Endothelial cell of umbilical vein (primary cell): ENCODE measurements at regions not wholly inside any gene's neighbourhood (a gene's known extent, or its start where the extent isn't known, plus 50 kb on each side); places are given as distances from the start of the nearest gene placed in this dataset.

ENCODE experiments used
- BruUV-seq: library from RNA; stranded (reverse); fragments of 400-500 nt; replicated peaks from 2 replicates; lab custom pipeline; 2021; lab: Mats Ljungman, UMichigan
- CTCF ChIA-PET: fragments of 300-600, 350-600 bp; sonication (Branson Sonifier 250); formaldehyde crosslinking; loops from one replicate; lab custom pipeline; 2021; ENCODE audit warnings: antibody characterized with exemption, inconsistent platforms; lab: Charles Lee
- POLR2A ChIA-PET: fragments of 300-600, 350-600 bp; sonication (Branson Sonifier 250); formaldehyde crosslinking; loops from one replicate; lab custom pipeline; 2021; ENCODE audit warnings: antibody characterized with exemption, inconsistent platforms; lab: Charles Lee
- DNase-seq: peaks from one replicate; pipeline ENCODE4 v3.0.0-alpha.2; 2011; ENCODE audit warnings: low read depth, low spot score
- FAIRE-seq: peaks from 2 replicates; lab custom pipeline; 2011; peaks lifted over from hg19 to GRCh38; lab: Jason Lieb, UNC
- H2AFZ ChIP-seq: 2 replicates; pipeline ENCODE4 v1.6.0; 2012; ENCODE audit warnings: low read depth, low read length, control low read depth, inconsistent platforms
- H3K27ac ChIP-seq: 2 replicates; pipeline ENCODE4 v1.5.1; 2011; ENCODE audit warnings: low read depth, mild to moderate bottlenecking, control low read depth, low read length, moderate library complexity; ENCODE audit not compliant: insufficient read depth
- H3K27me3 ChIP-seq, 2 experiments: 2 replicates each; pipeline versions ENCODE4 v1.6.0 to v1.6.1; 2011; ENCODE audit warnings: low read length in 2 of 2, mixed read lengths in 1 of 2; ENCODE audit not compliant: control insufficient read depth in 2 of 2, insufficient read depth in 2 of 2
- H3K36me3 ChIP-seq, 2 experiments: 2 replicates in 1 of 2; 3 replicates in 1 of 2; pipeline ENCODE4 v1.5.1; 2011; ENCODE audit warnings: low read length in 2 of 2, mild to moderate bottlenecking in 1 of 2, moderate library complexity in 1 of 2; ENCODE audit not compliant: control insufficient read depth in 2 of 2, insufficient read depth in 2 of 2; ENCODE audit errors: extremely low read depth in 1 of 2
- H3K4me1 ChIP-seq: 3 replicates; pipeline ENCODE4 v1.5.1; 2011; ENCODE audit warnings: mild to moderate bottlenecking, low read length; ENCODE audit not compliant: control insufficient read depth, insufficient read depth; ENCODE audit errors: extremely low read depth
- H3K4me2 ChIP-seq: 2 replicates; pipeline ENCODE4 v1.6.1; 2011; ENCODE audit warnings: low read length, control low read depth, mixed read lengths; ENCODE audit not compliant: insufficient read depth
- H3K4me3 ChIP-seq, 3 experiments: fragments of 200-600 bp in 1 of 3; sonication (generic), shearing (Covaris generic) in 1 of 3; replicated peaks in 1 of 3; 2 replicates each; pipeline ENCODE4 v1.5.1; 2011 to 2016; ENCODE audit warnings: control low read depth in 3 of 3, low read length in 3 of 3, mild to moderate bottlenecking in 2 of 3, inconsistent platforms in 1 of 3, low read depth in 1 of 3, moderate library complexity in 1 of 3; ENCODE audit not compliant: insufficient read depth in 1 of 3
- H3K79me2 ChIP-seq: 2 replicates; pipeline ENCODE4 v1.6.0; 2012; ENCODE audit warnings: low read length, inconsistent platforms; ENCODE audit not compliant: control insufficient read depth, insufficient read depth
- H3K9ac ChIP-seq: replicated peaks from 2 replicates; pipeline ENCODE3; 2011; ENCODE audit warnings: low read length, control low read depth; ENCODE audit not compliant: insufficient read depth; ENCODE audit errors: extremely low read depth
- H3K9me1 ChIP-seq: replicated peaks from 3 replicates; pipeline ENCODE4 v1.6.0; 2011; ENCODE audit warnings: mild to moderate bottlenecking, low read length; ENCODE audit not compliant: control insufficient read depth, insufficient read depth; ENCODE audit errors: extremely low read depth
- H3K9me3 ChIP-seq: replicated peaks from 2 replicates; pipeline ENCODE4 v1.5.1; 2012; ENCODE audit warnings: low read length, inconsistent platforms; ENCODE audit not compliant: control insufficient read depth, insufficient read depth
- H4K20me1 ChIP-seq: replicated peaks from 2 replicates; pipeline ENCODE3; 2011; ENCODE audit warnings: mild to moderate bottlenecking, low read length; ENCODE audit not compliant: control insufficient read depth, insufficient read depth; ENCODE audit errors: extremely low read depth
- EZH2 ChIP-seq: IDR thresholded peaks from 2 replicates; pipeline ENCODE4 v1.6.1; 2012; ENCODE audit warnings: borderline replicate concordance, low read depth, mild to moderate bottlenecking, moderate library complexity, low read length, inconsistent platforms; ENCODE audit not compliant: severe bottlenecking
- FOS ChIP-seq: IDR thresholded peaks from 2 replicates; pipeline ENCODE4 v1.6.1; 2011; ENCODE audit warnings: mild to moderate bottlenecking, low read length, moderate library complexity, borderline replicate concordance; ENCODE audit not compliant: insufficient read depth
- GATA2 ChIP-seq: IDR thresholded peaks from 2 replicates; pipeline ENCODE4 v1.7.0; 2011; ENCODE audit warnings: low read depth, mild to moderate bottlenecking, moderate library complexity, mixed read lengths, low read length; ENCODE audit not compliant: insufficient read length, insufficient read depth
- JUN ChIP-seq: IDR thresholded peaks from 2 replicates; pipeline ENCODE4 v1.6.1; 2011; ENCODE audit warnings: borderline replicate concordance, low read depth; ENCODE audit not compliant: insufficient read length, insufficient read depth
- MAX ChIP-seq: IDR thresholded peaks from 2 replicates; pipeline ENCODE4 v1.6.1; 2011; ENCODE audit not compliant: insufficient read depth, insufficient read length
- MYC ChIP-seq: IDR thresholded peaks from one replicate; pipeline ENCODE4 v1.6.1; 2011; ENCODE audit warnings: mild to moderate bottlenecking, low read depth, low read length
- POLR2A ChIP-seq: IDR thresholded peaks from 2 replicates; pipeline ENCODE4 v1.6.1; 2012; ENCODE audit warnings: low read depth, mild to moderate bottlenecking, control low read depth, low read length
- POLR2AphosphoS5 ChIP-seq: IDR thresholded peaks from 2 replicates; pipeline ENCODE4 v1.6.1; 2012; ENCODE audit warnings: low read depth, mild to moderate bottlenecking, control low read depth, low read length, moderate library complexity; ENCODE audit not compliant: insufficient read depth
- dilution Hi-C: fragments of 300-500 bp; cut with MboI; formaldehyde crosslinking; loops from one replicate; pipeline ENCODE4 v1.15.0; 2019; ENCODE audit warnings: low sequenced_read_pairs; ENCODE audit not compliant: extremely low pct_ligation_motif_present
- intact Hi-C: fragments of 100-400 bp; cut with micrococcal nuclease; formaldehyde crosslinking; loops from one replicate; pipeline ENCODE4 v1.10.0; 2022
- TF ChIP-seq, protein P1 (sequence below), 2 donors: IDR thresholded peaks; 1 replicate in 1 of 2; 2 replicates in 1 of 2; pipeline ENCODE4 v1.5.1; 2011; ENCODE audit warnings: low read length in 2 of 2, mild to moderate bottlenecking in 2 of 2, moderate library complexity in 2 of 2, control low read depth in 1 of 2, inconsistent platforms in 1 of 2, low read depth in 1 of 2; ENCODE audit not compliant: insufficient read depth in 1 of 2; ENCODE audit errors: extremely low read depth in 1 of 2

DNA sequence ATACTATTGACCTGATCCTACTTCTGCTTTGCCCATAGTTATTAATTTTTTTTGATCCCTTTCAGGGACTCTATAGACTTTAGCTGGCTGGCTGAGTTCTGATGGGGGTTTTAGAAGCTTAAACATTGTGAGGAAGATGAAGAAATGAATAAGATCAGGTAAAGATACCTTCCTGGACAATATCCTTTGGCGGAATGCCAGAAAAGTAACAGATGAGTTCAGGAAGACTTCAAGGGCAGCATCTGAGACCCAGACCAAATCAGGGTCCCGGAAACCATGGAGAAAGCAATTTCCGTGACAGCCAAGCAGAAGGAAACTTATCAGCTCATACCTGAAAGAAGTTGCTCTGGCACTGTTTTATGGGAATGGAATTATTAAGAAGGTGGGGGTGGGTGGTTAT lies 100.4 kb downstream of the XCL2 start:
- Histone ChIP-seq H3K9me1 (no peaks in the 10 kb centered on the region), H3K27me3 (no peaks in the 10 kb centered on the region), H3K4me3 (no peak overlapping the region), H3K36me3 (no peaks in the 10 kb centered on the region), H3K9ac (no peak overlapping the region), H3K9me3 (no peaks in the 10 kb centered on the region), H3K79me2 (no peaks in the 10 kb centered on the region), H3K4me1 (no peaks in the 10 kb centered on the region), H3K4me2 (no peak overlapping the region), H2AFZ (no peak overlapping the region), H3K27ac (no peak overlapping the region), H4K20me1 (no peaks in the 10 kb centered on the region)
- FAIRE-seq (no peak), DNase-seq (no peak)
- ChIA-PET CTCF (interaction anchor here (0.6 to 1.7 kb wide), 5 partner anchors 9 to 905 kb away, joined by 3 to 7 read pairs (median 5); no protein-coding TSS in a partner anchor), POLR2A (no interaction called here)
- intact Hi-C loops = no loop called here
- dilution Hi-C loops = no loop called here
- no TSS peak for BruUV-seq
- no peak for TF ChIP-seq MYC
- no peak for TF ChIP-seq POLR2A
- no peak for TF ChIP-seq POLR2AphosphoS5
- TF ChIP-seq, protein P1, sequence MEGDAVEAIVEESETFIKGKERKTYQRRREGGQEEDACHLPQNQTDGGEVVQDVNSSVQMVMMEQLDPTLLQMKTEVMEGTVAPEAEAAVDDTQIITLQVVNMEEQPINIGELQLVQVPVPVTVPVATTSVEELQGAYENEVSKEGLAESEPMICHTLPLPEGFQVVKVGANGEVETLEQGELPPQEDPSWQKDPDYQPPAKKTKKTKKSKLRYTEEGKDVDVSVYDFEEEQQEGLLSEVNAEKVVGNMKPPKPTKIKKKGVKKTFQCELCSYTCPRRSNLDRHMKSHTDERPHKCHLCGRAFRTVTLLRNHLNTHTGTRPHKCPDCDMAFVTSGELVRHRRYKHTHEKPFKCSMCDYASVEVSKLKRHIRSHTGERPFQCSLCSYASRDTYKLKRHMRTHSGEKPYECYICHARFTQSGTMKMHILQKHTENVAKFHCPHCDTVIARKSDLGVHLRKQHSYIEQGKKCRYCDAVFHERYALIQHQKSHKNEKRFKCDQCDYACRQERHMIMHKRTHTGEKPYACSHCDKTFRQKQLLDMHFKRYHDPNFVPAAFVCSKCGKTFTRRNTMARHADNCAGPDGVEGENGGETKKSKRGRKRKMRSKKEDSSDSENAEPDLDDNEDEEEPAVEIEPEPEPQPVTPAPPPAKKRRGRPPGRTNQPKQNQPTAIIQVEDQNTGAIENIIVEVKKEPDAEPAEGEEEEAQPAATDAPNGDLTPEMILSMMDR (IDR thresholded peaks at IDR 0.05; ENCODE audit: extremely low read depth in 1 of 2, insufficient read depth in 1 of 2, low read depth in 1 of 2, low read length in 2 of 2) = no peak
- no peak for TF ChIP-seq MAX
- TF ChIP-seq JUN = no peak
- no peak for TF ChIP-seq FOS
- TF ChIP-seq EZH2 = no peak
- TF ChIP-seq GATA2 = no peak
